Progenitor cell of endocrine pancreas (in vitro differentiated cells): ENCODE measurements at regions not wholly inside any gene's neighbourhood (a gene's known extent, or its start where the extent isn't known, plus 50 kb on each side); places are given as distances from the start of the nearest gene placed in this dataset.

Experiments
- DNase-seq: peaks from one replicate; pipeline ENCODE4 v3.0.0; 2021; ENCODE audit warnings: low spot score; ENCODE audit not compliant: unreplicated experiment
- H3K27ac Mint-ChIP-seq: 2 replicates; pipeline ENCODE4 v1.8.0; 2021; ENCODE audit warnings: mild to moderate bottlenecking, moderate library complexity, mixed read lengths
- H3K27me3 Mint-ChIP-seq: 2 replicates; pipeline ENCODE4 v1.8.0; 2021; ENCODE audit warnings: mixed read lengths
- H3K36me3 Mint-ChIP-seq: 2 replicates; pipeline ENCODE4 v1.8.0; 2022; ENCODE audit warnings: mixed read lengths; ENCODE audit not compliant: insufficient read depth
- H3K4me1 Mint-ChIP-seq: 2 replicates; pipeline ENCODE4 v1.8.0; 2021; ENCODE audit warnings: low read depth, mixed read lengths
- H3K4me3 Mint-ChIP-seq: 2 replicates; pipeline ENCODE4 v1.8.0; 2021; ENCODE audit warnings: low read depth, mild to moderate bottlenecking, moderate library complexity, mixed read lengths
- H3K9me3 Mint-ChIP-seq: 2 replicates; pipeline ENCODE4 v1.8.0; 2021; ENCODE audit warnings: low read depth, mixed read lengths
- CTCF ChIP-seq: fragments of 200-600 bp; sonication (generic); IDR thresholded peaks from one replicate; pipeline ENCODE4 v1.5.0; 2021; ENCODE audit warnings: antibody characterized with exemption, mild to moderate bottlenecking; ENCODE audit not compliant: unreplicated experiment

- H3K4me3 Mint-ChIP-seq: no peak overlapping the region
- no peak for TF ChIP-seq CTCF
- H3K27me3 Mint-ChIP-seq: peaks cover 13% of the 10 kb centered on the region
- H3K27ac Mint-ChIP-seq: no peak overlapping the region
- H3K9me3 Mint-ChIP-seq: no peaks in the 10 kb centered on the region
- H3K4me1 Mint-ChIP-seq: no peaks in the 10 kb centered on the region
- no peak for DNase-seq
- no peaks in the 10 kb centered on the region for H3K36me3 Mint-ChIP-seq
Measured at GRCh38 chr15:26166429-26166828, 303.3 kb upstream of the ATP10A start.

GRCh38 chr15:26165546-26165945, 302.4 kb upstream of the ATP10A start:
- DNase-seq: no peak
- H3K4me1 Mint-ChIP-seq: no peaks in the 10 kb centered on the region
- H3K36me3 Mint-ChIP-seq: no peaks in the 10 kb centered on the region
- no peak overlapping the region for H3K27ac Mint-ChIP-seq
- peaks cover 11% of the 10 kb centered on the region for H3K27me3 Mint-ChIP-seq
- H3K4me3 Mint-ChIP-seq: no peak overlapping the region
- no peak for TF ChIP-seq CTCF
- no peaks in the 10 kb centered on the region for H3K9me3 Mint-ChIP-seq

- H3K4me3 Mint-ChIP-seq: no peak overlapping the region
- no peak overlapping the region for H3K27ac Mint-ChIP-seq
- no peaks in the 10 kb centered on the region for H3K4me1 Mint-ChIP-seq
- no peaks in the 10 kb centered on the region for H3K36me3 Mint-ChIP-seq
- no peaks in the 10 kb centered on the region for H3K9me3 Mint-ChIP-seq
- DNase-seq: no peak
- H3K27me3 Mint-ChIP-seq: peaks cover 10% of the 10 kb centered on the region
- no peak for TF ChIP-seq CTCF
Measured at GRCh38 chr15:26160343-26160742, 297.2 kb upstream of the ATP10A start.

GRCh38 chr15:26158176-26158575, 295.0 kb upstream of the ATP10A start:
- H3K27ac Mint-ChIP-seq: no peak overlapping the region
- peaks cover 6% of the 10 kb centered on the region for H3K27me3 Mint-ChIP-seq
- H3K4me3 Mint-ChIP-seq: no peak overlapping the region
- no peak for TF ChIP-seq CTCF
- H3K9me3 Mint-ChIP-seq: peaks cover 12% of the 10 kb centered on the region
- no peaks in the 10 kb centered on the region for H3K4me1 Mint-ChIP-seq
- DNase-seq: no peak
- peaks cover under 1% of the 10 kb centered on the region for H3K36me3 Mint-ChIP-seq

- peaks cover 6% of the 10 kb centered on the region for H3K27me3 Mint-ChIP-seq
- TF ChIP-seq CTCF: no peak
- DNase-seq: no peak
- peaks cover 16% of the 10 kb centered on the region for H3K9me3 Mint-ChIP-seq
- no peak overlapping the region for H3K27ac Mint-ChIP-seq
- no peak overlapping the region for H3K4me3 Mint-ChIP-seq
- no peaks in the 10 kb centered on the region for H3K4me1 Mint-ChIP-seq
- H3K36me3 Mint-ChIP-seq: peaks cover 1% of the 10 kb centered on the region
Measured at GRCh38 chr15:26157081-26157480, 294.0 kb upstream of the ATP10A start.
